HG03457 (cell line): ENCODE measurements at regions not wholly inside any gene's neighbourhood (a gene's known extent, or its start where the extent isn't known, plus 50 kb on each side); places are given as distances from the start of the nearest gene placed in this dataset.
A peak's percentile ranks its signal among the peaks of the same experiment; 100 is the strongest.

Experiments
- ATAC-seq: cut with Tn5 transposase; IDR thresholded peaks from one replicate; pipeline ENCODE4 v1.9.1; 2021; ENCODE audit warnings: moderate number of reproducible peaks; ENCODE audit not compliant: unreplicated experiment

GRCh38 chr1:234990328-234990675, 138.3 kb downstream of the TOMM20 start:
- no peak for ATAC-seq

GRCh38 chr1:234989479-234990327, 138.9 kb downstream of the TOMM20 start:
- ATAC-seq, result no peak

GRCh38 chr1:234989019-234989418, 139.6 kb downstream of the TOMM20 start:
- no peak for ATAC-seq

DNA sequence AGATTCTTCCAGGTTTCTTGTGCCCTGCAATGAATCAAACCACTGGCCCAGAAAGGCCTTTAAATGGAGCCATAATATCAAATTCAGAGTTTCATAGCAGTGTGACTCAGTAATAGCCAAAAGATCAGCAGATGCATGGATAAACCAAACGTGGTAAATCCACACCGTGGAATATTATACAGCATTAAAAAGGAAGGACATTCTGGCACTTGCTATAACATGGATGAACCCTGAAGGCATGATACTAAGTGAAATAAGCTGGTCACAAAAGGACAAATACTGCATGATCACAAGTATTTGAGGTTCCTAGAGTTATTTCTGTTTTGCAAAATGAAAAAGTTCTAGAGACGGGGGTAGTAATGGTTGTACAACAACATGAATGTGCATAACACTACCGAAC, 140.1 kb downstream of the TOMM20 start:
- no peak for ATAC-seq

- no peak for ATAC-seq
Observed at GRCh38 chr1:234988155-234988517, 140.5 kb downstream of the TOMM20 start.

GRCh38 chr1:234987415-234988154, 141.1 kb downstream of the TOMM20 start:
- peak; percentile 38 for ATAC-seq

- ATAC-seq, result no peak
Observed at GRCh38 chr1:234986750-234987414, 141.8 kb downstream of the TOMM20 start.

DNA sequence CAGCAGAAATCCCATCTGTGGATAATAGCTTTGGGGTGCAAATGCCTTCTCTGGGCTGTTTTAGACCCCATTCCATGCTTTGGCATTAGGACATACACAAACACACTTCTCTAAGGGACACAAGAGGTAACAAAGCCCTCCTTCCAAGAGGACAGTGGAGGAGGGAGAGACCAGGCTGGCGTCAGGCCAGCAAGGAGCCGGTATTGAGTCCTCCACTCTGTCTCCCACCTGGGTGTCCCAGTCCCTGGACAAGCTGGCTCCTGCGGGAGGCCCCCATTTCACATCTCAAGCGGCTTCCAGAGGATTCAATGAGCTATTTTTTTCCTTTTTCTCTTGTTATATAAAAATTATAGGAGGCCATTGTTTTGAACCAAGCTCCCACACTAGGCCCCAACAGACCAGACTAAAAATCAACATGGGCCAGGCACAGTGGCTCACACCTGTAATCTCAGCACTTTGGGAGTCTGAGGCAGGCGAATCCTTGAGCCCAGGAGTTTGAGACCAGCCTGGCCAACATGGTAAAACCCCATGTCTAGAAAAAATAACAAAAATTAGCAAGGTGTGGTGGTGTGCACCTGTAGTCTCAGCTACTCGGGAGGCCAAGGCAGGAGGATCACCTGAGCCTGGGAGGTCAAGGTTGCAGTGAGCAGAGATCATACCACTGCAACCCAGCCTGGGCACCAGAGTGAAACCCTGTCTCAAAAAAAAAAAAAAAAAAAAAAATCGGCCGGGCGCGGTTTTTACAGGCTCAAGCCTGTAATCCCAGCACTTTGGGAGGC, 142.9 kb downstream of the TOMM20 start:
- no peak for ATAC-seq

DNA sequence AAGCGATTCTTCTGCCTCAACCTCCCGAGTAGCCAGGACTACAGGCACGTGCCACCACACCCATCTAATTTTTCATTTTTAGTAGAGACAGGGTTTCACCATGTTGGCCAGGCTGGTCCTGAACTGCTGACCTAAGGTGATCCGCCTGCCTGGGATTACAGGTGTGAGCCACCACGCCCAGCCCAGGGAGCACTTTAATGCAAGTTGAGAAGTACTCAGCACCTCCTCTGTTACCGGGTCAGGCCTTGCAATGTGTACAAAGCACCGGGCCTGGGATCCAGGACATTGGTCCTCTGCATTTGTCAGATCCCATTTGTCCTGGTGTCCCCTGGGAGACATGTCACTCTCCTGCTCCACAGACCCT, 143.6 kb downstream of the TOMM20 start:
- ATAC-seq, result no peak

- no peak for ATAC-seq
Observed at GRCh38 chr1:234983564-234984238, 144.9 kb downstream of the TOMM20 start.

DNA sequence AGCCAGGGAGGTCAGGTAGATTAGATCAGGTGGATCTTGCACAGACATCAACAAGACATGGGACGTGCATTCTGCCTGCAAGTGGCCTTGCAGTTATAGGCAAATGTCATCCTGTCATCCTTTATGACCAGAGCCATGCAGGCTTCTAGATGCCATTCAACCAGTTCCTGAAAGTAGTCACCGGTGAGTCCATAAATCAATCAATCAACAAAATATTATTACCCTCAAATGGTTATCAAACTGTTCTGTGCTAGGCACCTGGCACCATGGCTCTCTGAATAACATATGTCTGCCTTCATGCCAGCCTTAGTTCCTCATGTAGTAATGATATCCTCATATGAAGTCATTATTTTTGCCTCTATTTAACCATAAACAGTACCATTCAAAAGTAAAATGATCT, 146.9 kb downstream of the TOMM20 start:
- no peak for ATAC-seq

- ATAC-seq, result no peak
Observed at GRCh38 chr1:234980645-234981396, 147.8 kb downstream of the TOMM20 start.

- no peak for ATAC-seq
Observed at GRCh38 chr1:234980291-234980644, 148.4 kb downstream of the TOMM20 start.

DNA sequence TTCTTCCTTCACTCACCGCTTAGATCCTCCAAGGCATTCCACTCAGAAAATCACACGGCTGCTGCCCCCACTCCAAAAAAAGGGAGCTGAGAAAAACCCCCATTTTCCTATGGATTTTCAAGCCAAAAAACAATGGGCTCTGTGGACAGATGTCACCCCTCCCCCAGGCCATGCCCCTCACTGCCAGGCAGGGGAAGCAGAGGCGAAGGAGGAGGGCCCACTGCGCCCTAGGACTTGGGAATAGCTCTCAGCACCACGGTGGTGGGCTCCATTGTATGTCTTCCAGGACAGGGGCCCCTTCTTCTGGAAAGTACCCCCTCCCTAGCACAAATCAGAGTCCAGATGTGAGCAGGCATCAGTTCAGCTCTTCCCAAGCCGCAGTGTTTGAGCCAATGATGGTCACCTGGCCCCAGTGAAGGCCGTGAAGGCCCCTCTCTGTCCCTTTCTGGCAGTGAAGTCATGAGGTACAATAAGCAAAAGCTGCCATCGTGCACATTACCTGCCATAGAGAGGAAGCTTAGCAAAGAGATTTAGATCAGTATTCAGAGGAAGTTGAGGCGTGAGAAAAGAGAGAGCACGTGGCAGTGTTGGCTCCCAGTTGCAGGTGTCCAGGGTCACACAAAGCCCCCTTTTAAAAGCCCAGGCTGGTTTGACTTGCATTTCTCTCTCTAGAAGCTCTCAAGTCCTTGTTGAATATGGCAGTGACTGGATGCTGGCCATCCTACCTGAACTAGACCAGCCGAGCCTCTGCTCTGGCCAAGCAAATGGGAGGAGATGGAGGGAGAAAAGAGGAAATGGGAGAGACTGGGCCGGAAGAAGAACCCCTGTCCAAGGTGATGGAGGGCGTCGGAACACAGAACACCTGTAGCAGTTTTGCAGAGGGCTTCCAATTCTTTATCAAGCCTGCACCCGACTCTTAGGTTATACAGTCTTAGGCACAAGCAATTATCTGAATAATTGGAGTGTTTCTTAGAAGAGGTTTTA, 149.0 kb downstream of the TOMM20 start:
- ATAC-seq, result no peak

DNA sequence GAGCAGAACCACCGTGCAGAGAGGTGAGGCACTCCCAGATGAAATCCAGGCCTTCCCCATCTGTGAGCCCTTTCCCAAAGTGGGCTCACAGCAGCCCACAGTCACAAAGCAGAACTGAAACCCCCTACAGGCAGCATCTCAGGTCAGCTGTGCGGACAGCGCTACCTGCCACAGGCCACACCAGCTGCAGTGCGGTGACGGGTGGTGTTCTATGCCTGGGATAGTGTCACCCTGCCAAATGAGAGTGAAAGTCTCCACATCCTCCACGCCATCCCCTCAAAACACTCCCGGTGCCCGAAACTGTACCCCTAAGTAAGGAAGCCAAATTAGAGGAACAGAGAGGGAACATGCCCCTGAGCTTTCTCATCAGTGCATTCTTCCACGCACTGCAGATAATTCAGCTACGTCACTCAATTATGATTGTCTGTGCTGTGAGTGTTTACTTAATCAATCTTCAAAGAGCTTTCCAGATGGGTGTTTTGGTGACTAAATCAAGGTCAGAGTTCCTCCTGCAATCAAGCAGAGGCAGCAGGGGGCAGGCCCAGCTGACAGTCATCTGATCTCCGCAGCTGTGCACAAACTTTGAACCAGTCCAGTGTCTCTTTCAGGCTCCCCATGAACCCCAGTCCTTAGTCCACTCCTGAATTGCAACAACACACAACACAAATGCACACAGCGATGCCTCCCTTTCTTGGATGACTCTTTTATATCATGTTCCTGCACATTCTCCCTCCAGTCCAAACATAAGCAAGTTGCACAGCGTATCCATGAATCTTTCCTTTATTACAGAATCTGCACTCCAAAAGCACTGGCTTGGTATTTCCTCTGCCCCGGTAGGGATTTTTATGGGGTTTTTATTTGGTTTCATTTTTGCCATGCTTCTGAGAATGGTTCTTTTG, 150.0 kb downstream of the TOMM20 start:
- ATAC-seq, result peak; percentile 51

- no peak for ATAC-seq
Observed at GRCh38 chr1:234977875-234978396, 150.7 kb downstream of the TOMM20 start.

DNA sequence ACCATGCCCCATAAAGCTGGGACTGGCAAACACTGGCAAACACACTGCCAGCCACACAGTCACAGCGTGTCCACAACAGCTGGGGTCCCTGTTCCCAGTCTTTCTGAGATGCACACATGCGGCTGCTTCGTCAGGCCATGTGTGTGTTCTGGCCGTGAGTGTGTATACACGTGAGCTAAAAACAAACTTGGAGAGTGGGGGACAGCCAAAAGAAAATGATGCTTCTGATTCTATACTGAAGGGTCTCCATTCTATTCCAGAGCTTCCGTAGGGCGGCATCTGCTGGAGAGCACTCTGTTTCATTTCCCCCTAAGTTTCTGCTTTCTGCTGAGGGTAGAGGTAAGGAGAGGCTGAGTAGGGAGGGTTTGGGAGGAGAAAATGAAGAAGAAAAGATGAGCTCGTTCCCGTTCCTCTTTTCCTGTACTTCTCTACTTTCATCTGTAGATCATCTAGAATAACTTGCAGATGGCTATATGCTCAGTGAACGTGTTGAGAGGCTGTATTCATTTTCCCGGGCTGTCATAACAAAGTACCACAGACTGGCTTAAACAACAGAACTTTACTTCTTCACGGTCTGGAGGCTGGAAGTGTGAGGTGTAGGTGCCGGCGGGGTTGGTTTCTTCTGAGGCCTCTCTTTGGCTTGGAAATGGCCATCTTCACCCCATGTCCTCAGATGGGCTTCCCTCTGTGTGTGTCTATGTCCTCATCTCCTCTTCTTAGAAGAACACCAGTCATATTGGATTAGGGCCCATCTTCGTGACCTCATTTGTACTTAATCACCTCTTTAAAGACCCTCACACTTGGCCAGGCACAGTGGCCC, 151.6 kb downstream of the TOMM20 start:
- ATAC-seq, result no peak
